ENCODE measurements at regions not wholly inside any gene's neighbourhood (a gene's known extent, or its start where the extent isn't known, plus 50 kb on each side); places are given as distances from the start of the nearest gene placed in this dataset.
"Not testable (repeated sequence)": the region's sequence is repeated elsewhere in the genome, so short reads cannot be mapped to it uniquely, and the experiment has no call there.

GRCh38 chr13:90055760-90056159 lies 1291.7 kb upstream of the MIR17HG start:
- DNase-seq (ENCODE audit: low spot score): no peak
- no peaks in the 10 kb centered on the region for H3K27me3 ChIP-seq (replicated peaks; ENCODE audit: insufficient read depth)
- TF ChIP-seq CTCF (IDR thresholded peaks at IDR 0.05): no peak
- TF ChIP-seq POLR2A (IDR thresholded peaks at IDR 0.05): no peak
- no peak for TF ChIP-seq POLR2AphosphoS5 (IDR thresholded peaks at IDR 0.05)
- H3K4me1 ChIP-seq (replicated peaks): no peaks in the 10 kb centered on the region
- no peaks in the 10 kb centered on the region for H3K36me3 ChIP-seq
- no peak overlapping the region for H3K4me3 ChIP-seq
- no peak overlapping the region for H3K27ac ChIP-seq
- intact Hi-C loops (cut with DNase I): no loop called here
- H3K9me3 ChIP-seq: no peaks in the 10 kb centered on the region

- intact Hi-C loops (cut with DNase I); H3K4me1 ChIP-seq (replicated peaks); H3K4me3 ChIP-seq; DNase-seq (ENCODE audit: low spot score); H3K27ac ChIP-seq; H3K27me3 ChIP-seq (replicated peaks; ENCODE audit: insufficient read depth); H3K36me3 ChIP-seq; H3K9me3 ChIP-seq: not testable (repeated sequence)
These were observed 1283.3 kb upstream of the MIR17HG start for GRCh38 chr13:90064226-90064625.

- TF ChIP-seq POLR2AphosphoS5 (IDR thresholded peaks at IDR 0.05) (no peak), POLR2A (IDR thresholded peaks at IDR 0.05) (no peak), CTCF (IDR thresholded peaks at IDR 0.05) (no peak)
- DNase-seq (ENCODE audit: low spot score): no peak
- Histone ChIP-seq H3K4me3 (no peak overlapping the region), H3K36me3 (no peaks in the 10 kb centered on the region), H3K4me1 (replicated peaks) (no peaks in the 10 kb centered on the region), H3K9me3 (no peaks in the 10 kb centered on the region), H3K27ac (no peak overlapping the region), H3K27me3 (replicated peaks; ENCODE audit: insufficient read depth) (no peaks in the 10 kb centered on the region)
- intact Hi-C loops (cut with DNase I): no loop called here
- 65% methylated on average over 3 of the region's 3 CpGs for WGBS
These were observed 1278.8 kb upstream of the MIR17HG start for GRCh38 chr13:90068658-90069057.

- intact Hi-C loops (cut with DNase I): no loop called here
- no peaks in the 10 kb centered on the region for H3K36me3 ChIP-seq
- no peak overlapping the region for H3K27ac ChIP-seq
- 96% methylated on average over 1 of the region's 1 CpG for WGBS
- H3K4me1 ChIP-seq (replicated peaks): no peaks in the 10 kb centered on the region
- H3K4me3 ChIP-seq: no peak overlapping the region
- no peaks in the 10 kb centered on the region for H3K9me3 ChIP-seq
- TF ChIP-seq POLR2AphosphoS5 (IDR thresholded peaks at IDR 0.05) (no peak), CTCF (IDR thresholded peaks at IDR 0.05) (no peak), POLR2A (IDR thresholded peaks at IDR 0.05) (no peak)
- H3K27me3 ChIP-seq (replicated peaks; ENCODE audit: insufficient read depth): no peaks in the 10 kb centered on the region
- DNase-seq (ENCODE audit: low spot score): no peak
These were observed 1277.1 kb upstream of the MIR17HG start for GRCh38 chr13:90070362-90070761.

GRCh38 chr13:90070837-90071525 lies 1276.5 kb upstream of the MIR17HG start:
- no peak for TF ChIP-seq CTCF (IDR thresholded peaks at IDR 0.05)
- no peak for TF ChIP-seq POLR2AphosphoS5 (IDR thresholded peaks at IDR 0.05)
- no peak for TF ChIP-seq POLR2A (IDR thresholded peaks at IDR 0.05)
- intact Hi-C loops (cut with DNase I): no loop called here
- Histone ChIP-seq H3K9me3 (no peaks in the 10 kb centered on the region), H3K4me1 (replicated peaks) (no peaks in the 10 kb centered on the region), H3K36me3 (no peaks in the 10 kb centered on the region), H3K27ac (no peak overlapping the region), H3K4me3 (no peak overlapping the region), H3K27me3 (replicated peaks; ENCODE audit: insufficient read depth) (no peaks in the 10 kb centered on the region)
- no peak for DNase-seq (ENCODE audit: low spot score)
- WGBS: 93% methylated on average over 4 of the region's 4 CpGs

All from prostate gland (tissue), 2 donors.